KMS-11 (cell line): ENCODE measurements at regions not wholly inside any gene's neighbourhood (a gene's known extent, or its start where the extent isn't known, plus 50 kb on each side); places are given as distances from the start of the nearest gene placed in this dataset.

ENCODE experiments used
- H2AFZ ChIP-seq: fragments of 200-600 bp; sonication (generic); 2 replicates; pipeline ENCODE4 v1.6.1; 2016; ENCODE audit warnings: antibody characterized with exemption, mixed run types, low read depth
- H3K27ac ChIP-seq: fragments of 200-600 bp; sonication (generic); 2 replicates; pipeline ENCODE4 v1.6.1; 2016; ENCODE audit warnings: mild to moderate bottlenecking, mixed run types
- H3K27me3 ChIP-seq: fragments of 200-600 bp; sonication (generic); 2 replicates; pipeline ENCODE4 v1.6.1; 2017; ENCODE audit warnings: mild to moderate bottlenecking, low read depth, mixed run types, moderate library complexity; ENCODE audit not compliant: insufficient read depth
- H3K36me3 ChIP-seq: fragments of 200-600 bp; sonication (generic); 2 replicates; pipeline ENCODE4 v1.6.1; 2017; ENCODE audit warnings: mild to moderate bottlenecking, mixed run types; ENCODE audit not compliant: insufficient read depth
- H3K4me1 ChIP-seq: fragments of 200-600 bp; sonication (generic); 2 replicates; pipeline ENCODE4 v1.6.1; 2016; ENCODE audit warnings: mild to moderate bottlenecking, low read depth, mixed run types; ENCODE audit not compliant: poor library complexity, severe bottlenecking
- H3K4me2 ChIP-seq: fragments of 200-600 bp; sonication (generic); 2 replicates; pipeline ENCODE4 v1.7.0; 2016; ENCODE audit warnings: mild to moderate bottlenecking, mixed run types
- H3K4me3 ChIP-seq: fragments of 200-600 bp; sonication (generic); IDR thresholded peaks from 2 replicates; pipeline ENCODE4 v1.6.1; 2017; ENCODE audit warnings: low read depth, low read length, mixed read lengths; ENCODE audit not compliant: insufficient read depth
- H3K79me2 ChIP-seq: fragments of 200-600 bp; sonication (generic); 2 replicates; pipeline ENCODE4 v1.6.1; 2016; ENCODE audit warnings: low read depth, mixed run types; ENCODE audit not compliant: insufficient read depth
- H3K9ac ChIP-seq: fragments of 200-600 bp; sonication (generic); 2 replicates; pipeline ENCODE4 v1.6.1; 2016; ENCODE audit warnings: mild to moderate bottlenecking, mixed run types
- H4K20me1 ChIP-seq: fragments of 200-600 bp; sonication (generic); 2 replicates; pipeline ENCODE4 v1.6.1; 2016; ENCODE audit warnings: mild to moderate bottlenecking, mixed run types; ENCODE audit not compliant: insufficient read depth
- TF ChIP-seq, protein P1 (sequence below): fragments of 200-600 bp; sonication (generic); conservative IDR thresholded peaks from 2 replicates; pipeline ENCODE4 v1.6.1; 2017; ENCODE audit warnings: low read depth, mild to moderate bottlenecking, antibody characterized with exemption, low read length, moderate library complexity, mixed read lengths

- TF ChIP-seq, protein P1, sequence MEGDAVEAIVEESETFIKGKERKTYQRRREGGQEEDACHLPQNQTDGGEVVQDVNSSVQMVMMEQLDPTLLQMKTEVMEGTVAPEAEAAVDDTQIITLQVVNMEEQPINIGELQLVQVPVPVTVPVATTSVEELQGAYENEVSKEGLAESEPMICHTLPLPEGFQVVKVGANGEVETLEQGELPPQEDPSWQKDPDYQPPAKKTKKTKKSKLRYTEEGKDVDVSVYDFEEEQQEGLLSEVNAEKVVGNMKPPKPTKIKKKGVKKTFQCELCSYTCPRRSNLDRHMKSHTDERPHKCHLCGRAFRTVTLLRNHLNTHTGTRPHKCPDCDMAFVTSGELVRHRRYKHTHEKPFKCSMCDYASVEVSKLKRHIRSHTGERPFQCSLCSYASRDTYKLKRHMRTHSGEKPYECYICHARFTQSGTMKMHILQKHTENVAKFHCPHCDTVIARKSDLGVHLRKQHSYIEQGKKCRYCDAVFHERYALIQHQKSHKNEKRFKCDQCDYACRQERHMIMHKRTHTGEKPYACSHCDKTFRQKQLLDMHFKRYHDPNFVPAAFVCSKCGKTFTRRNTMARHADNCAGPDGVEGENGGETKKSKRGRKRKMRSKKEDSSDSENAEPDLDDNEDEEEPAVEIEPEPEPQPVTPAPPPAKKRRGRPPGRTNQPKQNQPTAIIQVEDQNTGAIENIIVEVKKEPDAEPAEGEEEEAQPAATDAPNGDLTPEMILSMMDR, result no peak
- Histone ChIP-seq H3K4me3 (no peak overlapping the region), H3K36me3 (no peaks in the 10 kb centered on the region), H3K9ac (no peak overlapping the region), H3K27ac (no peak overlapping the region), H3K79me2 (no peaks in the 10 kb centered on the region), H3K4me2 (no peak overlapping the region), H4K20me1 (no peaks in the 10 kb centered on the region), H2AFZ (no peak overlapping the region), H3K27me3 (no peaks in the 10 kb centered on the region), H3K4me1 (no peaks in the 10 kb centered on the region)
Measured at GRCh38 chr5:115360046-115360685, 63.7 kb upstream of the CCDC112 start.

GRCh38 chr5:115355767-115356381, 59.4 kb upstream of the CCDC112 start:
- TF ChIP-seq, protein P1, result no peak
- H3K4me2 ChIP-seq, result no peak overlapping the region
- H3K9ac ChIP-seq, result no peak overlapping the region
- no peak overlapping the region for H3K4me3 ChIP-seq
- no peaks in the 10 kb centered on the region for H3K27me3 ChIP-seq
- no peaks in the 10 kb centered on the region for H3K79me2 ChIP-seq
- no peak overlapping the region for H3K27ac ChIP-seq
- H4K20me1 ChIP-seq, result no peaks in the 10 kb centered on the region
- no peaks in the 10 kb centered on the region for H3K36me3 ChIP-seq
- peaks cover 10% of the 10 kb centered on the region for H3K4me1 ChIP-seq
- H2AFZ ChIP-seq, result no peak overlapping the region

GRCh38 chr5:115355095-115355494, 58.6 kb upstream of the CCDC112 start:
- Histone ChIP-seq H2AFZ (no peak overlapping the region), H3K27me3 (no peaks in the 10 kb centered on the region), H3K4me3 (no peak overlapping the region), H3K9ac (no peak overlapping the region), H3K27ac (no peak overlapping the region), H3K79me2 (no peaks in the 10 kb centered on the region), H3K4me1 (peaks cover 10% of the 10 kb centered on the region), H3K4me2 (no peak overlapping the region), H4K20me1 (no peaks in the 10 kb centered on the region), H3K36me3 (no peaks in the 10 kb centered on the region)
- TF ChIP-seq, protein P1, result no peak

- no peak overlapping the region for H3K4me3 ChIP-seq
- no peak overlapping the region for H3K4me2 ChIP-seq
- no peak overlapping the region for H2AFZ ChIP-seq
- H3K4me1 ChIP-seq, result peaks cover 16% of the 10 kb centered on the region
- H3K36me3 ChIP-seq, result no peaks in the 10 kb centered on the region
- no peaks in the 10 kb centered on the region for H3K79me2 ChIP-seq
- TF ChIP-seq, protein P1, result no peak
- H3K9ac ChIP-seq, result no peak overlapping the region
- H3K27ac ChIP-seq, result no peak overlapping the region
- H4K20me1 ChIP-seq, result no peaks in the 10 kb centered on the region
- no peaks in the 10 kb centered on the region for H3K27me3 ChIP-seq
Measured at GRCh38 chr5:115354246-115354645, 57.8 kb upstream of the CCDC112 start.
